Stimulated activated CD4-positive, alpha-beta T cell treated with anti-CD3 and anti-CD28 coated beads, Interleukin-15, amount 100 ng/mL, for 24 hours (primary cell): ENCODE measurements at regions not wholly inside any gene's neighbourhood (a gene's known extent, or its start where the extent isn't known, plus 50 kb on each side); places are given as distances from the start of the nearest gene placed in this dataset.

Experiments used
- DNase-seq: peaks from one replicate; pipeline ENCODE4 v3.0.0-alpha.2; 2020

GRCh38 chr12:127267128-127267527 is 999.8 kb upstream of the TMEM132C start:
- no peak for DNase-seq

- no peak for DNase-seq
Measured at GRCh38 chr12:127268213-127268612, 998.8 kb upstream of the TMEM132C start.

DNA sequence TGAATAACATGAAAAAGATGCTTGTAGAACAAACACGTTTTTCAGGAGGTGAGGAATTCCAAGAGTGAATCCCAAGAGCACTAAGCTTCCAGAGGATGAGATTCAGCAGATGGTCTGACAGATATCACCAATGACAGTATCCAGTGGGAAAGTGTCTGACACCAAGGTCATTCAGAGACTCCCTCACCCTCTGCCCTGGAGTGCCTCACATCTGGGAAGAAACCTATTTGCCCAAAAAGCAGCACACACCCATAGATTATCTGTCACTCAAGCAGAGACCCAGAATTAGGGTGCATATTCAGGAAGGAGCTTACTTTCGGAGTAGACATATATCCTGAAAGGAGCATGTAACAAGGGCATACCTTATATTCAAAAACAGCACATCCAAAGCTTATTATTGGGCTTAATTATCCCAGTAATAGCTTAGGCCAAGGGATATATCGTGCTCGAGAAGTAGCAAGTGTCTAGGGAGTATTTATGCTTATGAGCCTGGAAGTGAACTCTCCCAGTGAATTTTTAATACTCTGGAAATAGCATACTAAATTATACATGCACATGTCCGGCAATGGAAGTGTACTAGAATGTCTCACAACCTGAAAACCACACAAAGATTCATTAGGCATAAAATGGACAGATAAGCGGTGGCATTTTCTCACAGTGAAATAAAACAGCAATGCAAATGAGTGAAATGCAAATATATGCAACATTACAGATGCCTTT is 998.1 kb upstream of the TMEM132C start:
- DNase-seq = no peak

DNA sequence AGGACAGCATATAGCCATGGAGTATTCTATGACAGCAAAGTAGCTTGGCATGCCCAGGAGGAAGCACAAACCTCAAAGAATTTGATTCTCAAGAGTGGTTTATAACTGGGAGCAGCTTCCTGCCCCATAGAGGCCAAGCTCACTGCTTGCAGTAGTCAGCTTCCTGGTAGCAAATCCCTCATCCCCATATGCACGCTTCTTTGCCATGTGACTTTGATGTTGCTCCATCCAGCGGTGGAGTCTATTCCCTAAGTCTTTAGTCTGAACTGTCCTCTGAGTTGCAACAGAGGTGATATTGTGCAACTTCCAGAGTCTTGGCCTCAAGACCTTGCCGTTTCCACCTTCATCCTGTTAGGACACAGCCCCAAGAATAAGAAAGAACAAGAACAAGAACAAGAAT is 996.8 kb upstream of the TMEM132C start:
- DNase-seq = no peak

DNA sequence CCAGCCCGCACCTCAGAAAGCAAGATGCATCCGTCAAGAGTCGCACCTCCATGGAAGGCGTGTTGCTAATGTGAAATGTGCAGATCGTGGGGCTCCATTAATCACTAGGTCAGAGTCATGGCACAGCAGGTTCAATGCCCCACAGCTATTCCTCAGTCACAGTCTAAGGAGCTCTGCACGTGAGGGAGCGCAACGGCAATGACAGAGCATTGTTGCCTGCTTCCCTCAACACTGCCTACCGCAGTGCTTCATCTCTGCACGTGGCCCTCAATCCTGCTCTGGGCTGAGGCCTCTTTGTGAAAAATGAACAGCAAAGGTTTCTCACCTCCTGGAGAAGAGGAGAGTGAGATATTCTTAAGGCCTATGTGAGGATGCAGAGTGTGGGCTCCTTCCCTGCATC is 995.2 kb upstream of the TMEM132C start:
- DNase-seq = no peak

- no peak for DNase-seq
Measured at GRCh38 chr12:127272864-127273263, 994.1 kb upstream of the TMEM132C start.

DNA sequence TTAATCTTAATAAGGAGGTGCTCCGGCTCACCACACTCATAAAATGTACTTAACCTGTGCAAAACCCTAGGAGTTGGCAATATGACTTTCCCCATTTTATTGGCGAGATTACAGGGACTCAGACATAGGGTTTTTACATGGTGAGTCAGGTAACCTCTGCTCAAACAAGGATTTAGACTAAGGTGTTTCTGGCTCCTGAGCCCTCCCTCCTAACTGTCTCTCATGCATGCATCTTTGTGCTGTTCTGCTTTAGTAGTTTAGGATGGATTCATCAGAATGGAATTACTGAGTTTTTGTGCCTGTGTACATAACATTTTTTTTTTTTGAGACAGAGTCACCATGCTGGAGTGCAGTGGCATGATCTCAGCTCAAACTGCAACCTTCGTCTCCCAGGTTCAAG is 993.3 kb upstream of the TMEM132C start:
- no peak for DNase-seq

DNA sequence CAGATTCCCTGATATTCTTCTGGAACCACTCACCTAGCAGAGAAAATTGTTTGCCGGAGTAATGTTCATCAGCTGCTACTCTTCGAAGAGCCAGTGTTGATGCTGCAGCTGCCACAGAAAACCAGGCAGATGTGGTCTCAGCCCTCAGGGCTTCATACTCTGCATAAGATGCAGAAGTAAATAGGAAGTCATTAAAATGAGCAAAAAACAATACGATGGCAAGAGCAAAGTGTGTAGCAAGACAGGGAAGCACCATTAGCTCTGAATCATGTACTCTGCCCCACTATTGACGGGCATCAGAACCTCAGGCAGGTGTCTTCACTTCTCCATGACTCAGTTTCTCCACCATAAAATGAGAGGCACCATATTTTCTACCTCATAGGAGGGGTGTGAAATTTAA is 991.6 kb upstream of the TMEM132C start:
- no peak for DNase-seq

DNA sequence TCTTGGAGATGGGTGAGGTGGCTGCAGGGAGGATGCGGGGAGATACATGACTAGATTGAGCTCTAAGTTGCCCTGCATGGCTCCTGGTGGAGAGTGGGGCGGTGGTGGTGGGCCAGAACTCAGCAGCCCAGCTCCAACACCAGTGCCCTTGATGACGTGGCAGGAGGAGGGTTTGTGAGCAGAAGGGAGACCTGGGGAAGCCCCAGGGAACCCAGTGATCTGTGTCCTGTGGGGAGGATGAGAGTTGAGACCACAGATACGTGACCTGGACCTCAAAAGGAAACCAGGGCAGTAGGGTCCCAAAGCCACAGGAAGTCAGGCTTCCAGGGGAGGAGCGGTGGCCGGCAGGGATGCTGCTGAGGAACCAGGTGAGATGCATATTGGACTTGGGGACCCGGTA is 989.1 kb upstream of the TMEM132C start:
- no peak for DNase-seq

DNA sequence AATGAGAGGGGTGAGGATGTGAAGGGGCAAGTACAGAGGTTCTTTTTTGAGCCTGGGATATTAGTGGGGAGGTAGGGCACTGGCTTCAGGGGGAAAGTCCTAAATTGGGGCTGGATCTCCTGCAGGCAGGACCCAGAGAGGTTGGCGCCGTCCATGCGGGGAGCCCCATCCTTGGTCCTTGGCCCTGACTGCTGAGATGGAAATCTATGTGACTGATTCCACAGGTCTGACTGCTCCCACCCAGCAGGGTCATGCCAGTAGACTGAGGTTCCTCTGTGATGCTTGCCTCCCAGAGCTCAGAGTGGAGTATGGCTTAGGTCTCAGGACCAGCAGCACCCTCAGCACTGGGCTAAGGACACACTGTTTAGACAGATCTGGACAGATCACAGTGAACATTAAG is 988.6 kb upstream of the TMEM132C start:
- DNase-seq = no peak

DNA sequence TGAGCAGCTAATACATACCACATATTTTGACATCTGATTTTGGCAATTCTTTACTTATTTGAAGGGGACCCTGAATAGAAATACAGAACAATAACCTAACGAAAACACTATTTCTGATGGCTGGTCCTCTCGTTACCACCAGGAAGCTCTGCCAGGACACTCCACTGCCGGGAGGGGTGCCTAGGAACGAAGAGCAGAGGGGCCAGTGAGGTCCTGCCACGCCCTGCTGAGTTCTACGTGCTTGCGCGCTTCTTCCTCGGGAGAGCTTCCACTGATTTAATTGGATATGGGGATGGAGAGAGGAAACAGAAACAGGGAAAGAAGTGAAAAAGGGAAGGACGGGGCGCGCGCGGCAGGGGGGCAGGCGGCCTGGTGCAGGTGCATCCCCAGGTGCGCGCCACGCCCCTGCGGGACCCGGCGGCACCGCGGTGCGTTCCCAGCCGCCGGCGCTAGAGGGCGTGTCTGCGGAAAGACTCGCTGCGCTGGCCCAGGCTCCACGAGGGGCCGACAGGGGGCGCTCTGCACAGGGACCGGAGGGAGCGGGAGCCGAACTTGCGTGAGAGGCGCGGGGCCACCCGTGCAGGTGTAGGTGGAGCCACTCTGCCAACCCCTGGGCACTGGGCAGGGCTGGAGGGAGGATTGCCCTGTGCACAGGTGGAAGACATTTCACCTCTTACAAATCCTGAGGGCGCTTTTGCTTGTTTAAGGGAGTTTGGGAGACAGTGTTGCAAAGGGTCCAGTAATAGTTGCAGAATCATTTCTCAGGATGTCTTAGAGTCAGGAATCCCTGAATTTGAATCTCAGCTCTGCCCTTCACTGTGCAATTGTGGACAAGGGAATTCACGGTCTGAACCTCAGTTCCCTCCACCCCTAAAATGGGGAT is 986.3 kb upstream of the TMEM132C start:
- DNase-seq = peak; percentile 82

GRCh38 chr12:127282786-127283565 is 984.0 kb upstream of the TMEM132C start:
- no peak for DNase-seq

DNA sequence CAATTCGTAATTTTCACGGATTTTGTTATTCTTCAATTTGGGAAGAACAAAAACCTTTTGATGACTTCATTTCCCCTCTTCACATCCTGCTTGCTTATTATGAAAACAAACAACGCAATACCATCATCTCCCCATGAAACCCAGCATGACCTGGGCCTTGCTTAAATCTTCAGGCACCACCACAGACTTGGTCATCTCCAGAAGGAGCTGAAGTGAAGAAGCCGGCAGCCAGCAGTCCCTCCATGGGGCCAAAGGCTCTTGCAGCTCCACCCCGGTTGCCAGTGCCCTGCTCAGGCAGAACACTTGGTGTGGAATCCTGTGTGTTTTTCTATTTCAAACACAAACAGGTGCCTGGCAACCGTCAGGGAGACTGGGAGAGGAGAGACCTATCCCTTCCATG is 982.9 kb upstream of the TMEM132C start:
- no peak for DNase-seq

DNA sequence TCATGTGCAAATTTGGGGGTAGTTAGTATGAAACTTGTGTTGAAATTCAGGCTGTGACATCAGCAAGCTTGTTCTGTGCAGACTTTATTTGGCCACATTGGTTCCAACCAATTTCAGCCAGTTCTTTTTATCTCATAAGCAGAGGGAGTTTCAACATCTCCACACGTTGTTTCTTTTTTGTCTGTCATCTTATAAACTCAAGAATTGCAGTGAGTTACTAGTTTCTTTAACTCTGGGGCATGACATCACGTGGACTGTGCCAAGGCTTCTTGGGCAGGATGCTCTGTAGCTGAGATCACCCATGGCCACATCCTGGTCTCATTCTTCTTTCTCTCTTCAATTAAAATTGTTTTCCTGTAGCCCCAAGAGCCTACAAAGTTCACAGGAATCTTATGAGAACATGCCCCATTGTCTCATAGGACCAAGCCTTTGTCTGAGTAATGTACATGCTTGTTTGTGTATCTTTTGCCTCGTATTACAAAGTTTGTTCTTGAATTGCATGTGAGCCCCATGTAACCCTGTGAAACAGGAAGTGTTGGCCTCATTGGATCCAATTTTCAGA is 982.0 kb upstream of the TMEM132C start:
- DNase-seq = no peak

GRCh38 chr12:127286281-127286680 is 980.7 kb upstream of the TMEM132C start:
- no peak for DNase-seq

GRCh38 chr12:127287256-127287655 is 979.7 kb upstream of the TMEM132C start:
- no peak for DNase-seq

DNA sequence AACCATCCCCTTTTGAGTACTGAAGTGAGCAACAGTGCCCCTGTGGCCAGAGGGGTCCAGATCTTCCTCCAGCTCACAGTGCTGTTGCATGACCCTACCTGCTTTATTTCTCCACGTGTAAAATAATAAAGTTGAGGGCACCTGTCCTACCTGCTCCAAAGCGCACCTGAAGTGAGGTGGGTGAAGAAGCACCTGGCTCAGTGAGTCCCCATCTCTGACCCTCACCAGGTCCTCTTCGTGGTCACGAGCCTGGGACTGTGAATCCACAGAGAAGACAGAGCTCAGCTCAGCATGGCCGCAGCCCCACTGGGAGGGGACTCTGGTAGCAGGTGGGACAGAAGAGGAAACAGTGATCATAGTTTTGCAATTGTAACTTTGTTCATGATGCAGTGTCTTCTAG is 976.7 kb upstream of the TMEM132C start:
- no peak for DNase-seq

DNA sequence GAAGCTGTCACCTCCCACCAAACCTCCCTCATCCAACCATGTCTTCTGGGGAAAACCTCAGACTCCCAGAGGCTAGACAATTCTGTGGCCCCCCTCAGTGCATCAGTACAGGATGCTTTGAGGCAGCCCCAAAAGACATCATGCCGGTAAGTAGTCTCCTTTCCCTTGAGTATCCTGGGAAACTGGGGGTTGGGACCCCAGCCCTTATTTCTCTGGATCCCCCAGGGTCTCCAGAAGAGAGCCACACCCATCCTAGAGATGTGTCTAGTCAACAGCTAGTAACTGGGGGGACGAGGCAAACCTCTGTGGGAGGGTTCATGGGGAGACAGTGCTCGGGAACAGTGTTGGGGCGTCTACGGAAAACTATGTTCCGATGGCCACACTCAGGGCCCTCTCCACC is 974.2 kb upstream of the TMEM132C start:
- DNase-seq = no peak

- peak; percentile 64 for DNase-seq
Measured at GRCh38 chr12:127293507-127294310, 973.3 kb upstream of the TMEM132C start.

DNA sequence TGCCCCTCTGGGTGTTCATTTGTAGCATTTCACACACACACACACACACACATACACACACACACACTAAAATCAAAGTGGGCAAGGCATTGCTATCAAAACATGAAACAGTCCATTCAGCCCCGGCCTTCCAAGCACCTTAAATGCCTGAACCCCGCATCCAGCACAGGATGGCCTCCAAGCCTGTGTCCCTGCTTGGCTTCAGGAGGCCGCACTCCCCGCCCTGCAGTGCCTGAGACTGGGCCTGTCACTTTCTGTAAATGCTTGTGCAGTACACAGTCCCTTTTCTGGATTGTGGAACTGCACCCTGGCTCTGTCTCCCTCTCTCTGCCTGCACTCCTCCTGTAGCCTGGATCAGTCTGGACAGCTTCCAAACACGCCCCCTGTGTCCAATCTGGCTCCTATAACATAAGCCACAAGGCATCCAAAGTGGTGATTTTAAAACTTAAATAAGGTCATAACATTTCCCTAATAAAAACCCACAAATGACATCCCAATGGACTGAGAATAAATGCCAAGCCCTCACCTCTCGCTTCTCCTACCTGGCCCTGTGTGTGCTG is 972.2 kb upstream of the TMEM132C start:
- DNase-seq = no peak

DNA sequence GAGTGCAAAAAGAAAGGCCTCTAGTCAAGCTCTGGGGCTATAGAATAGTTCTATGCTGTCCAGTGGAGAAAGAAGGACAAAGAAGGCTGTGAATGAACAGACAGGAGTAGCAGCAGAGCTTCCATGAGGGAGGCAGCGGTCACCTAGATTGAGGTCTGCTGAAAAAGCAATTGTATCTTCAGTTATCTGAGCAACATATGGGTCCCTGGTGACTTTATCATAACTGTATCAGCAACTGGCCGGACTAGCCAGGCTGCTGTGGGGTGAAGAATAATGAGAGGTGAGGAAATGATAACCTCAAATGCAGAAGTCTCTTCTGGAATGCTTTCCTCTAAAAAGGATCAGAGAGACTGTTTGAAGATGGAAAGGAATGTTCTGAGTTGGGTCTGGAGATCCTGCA is 971.3 kb upstream of the TMEM132C start:
- no peak for DNase-seq

GRCh38 chr12:127296591-127296990 is 970.4 kb upstream of the TMEM132C start:
- DNase-seq = no peak
